Stomach (tissue), 8 donors: ENCODE measurements at regions not wholly inside any gene's neighbourhood (a gene's known extent, or its start where the extent isn't known, plus 50 kb on each side); places are given as distances from the start of the nearest gene placed in this dataset.

Experiments
- DNase-seq, 2 donors: peaks; one replicate each; pipeline versions ENCODE4 v3.0.0 to v3.0.0-alpha.2; 2013 to 2019
- H3K27ac ChIP-seq, 5 donors: fragments of 200-600 bp in 4 of 5; sonication (generic) in 4 of 5; one replicate each; pipeline ENCODE4 v1.5.1; 2013 to 2019; ENCODE audit warnings: mild to moderate bottlenecking in 1 of 5, moderate library complexity in 1 of 5
- H3K27me3 ChIP-seq, 3 donors: fragments of 200-600 bp; sonication (generic); one replicate each; pipeline ENCODE4 v1.5.1; 2017 to 2019; ENCODE audit warnings: mixed run types in 1 of 3
- H3K36me3 ChIP-seq, 4 donors: fragments of 200-600 bp; sonication (generic); 1 replicate in 3 of 4; 2 replicates in 1 of 4; pipeline ENCODE4 v1.5.1; 2016 to 2019
- H3K4me1 ChIP-seq, 4 donors: fragments of 200-600 bp; sonication (generic); one replicate each; pipeline ENCODE4 v1.5.1; 2016 to 2019
- H3K4me3 ChIP-seq, 4 donors: fragments of 200-600 bp; sonication (generic) in 3 of 4; one replicate each; pipeline ENCODE4 v1.5.1; 2016 to 2019; ENCODE audit warnings: mild to moderate bottlenecking in 1 of 4
- H3K9me3 ChIP-seq, 4 donors: fragments of 200-600 bp; sonication (generic); one replicate each; pipeline ENCODE4 v1.5.1; 2016 to 2019
- CTCF ChIP-seq, 7 experiments: fragments of 450-650 bp in 4 of 7; fragments of 200-600 bp in 3 of 7; sonication (generic) in 3 of 7; IDR thresholded peaks; one replicate each; pipeline ENCODE4 v1.5.1; 2016 to 2019; ENCODE audit warnings: antibody characterized with exemption in 7 of 7, control low read depth in 2 of 7, mild to moderate bottlenecking in 1 of 7
- EP300 ChIP-seq: sonication (generic); formaldehyde crosslinking; IDR thresholded peaks from one replicate; pipeline ENCODE4 v1.6.1; 2017; ENCODE audit warnings: antibody characterized with exemption
- POLR2A ChIP-seq, 4 donors: fragments of 450-650 bp; IDR thresholded peaks; one replicate each; pipeline ENCODE4 v1.6.1; 2016; ENCODE audit warnings: antibody characterized with exemption in 4 of 4, control low read depth in 2 of 4, mild to moderate bottlenecking in 1 of 4, moderate library complexity in 1 of 4
- POLR2AphosphoS5 ChIP-seq, 3 donors: sonication (generic); formaldehyde crosslinking; IDR thresholded peaks; one replicate each; pipeline ENCODE4 v1.6.1; 2016; ENCODE audit warnings: antibody characterized with exemption in 3 of 3
- WGBS, 5 donors: extraction: QIAGEN DNeasy Blood & Tissue Kit in 3 of 5; methylation state at CpG; one replicate each; pipeline versions ENCODE4 v1.1.5 to v1.1.7; 2013 to 2018; 5-methylcytosine and 5-hydroxymethylcytosine counted together
- intact Hi-C: fragments of 100-400 bp; cut with DNase I; formaldehyde crosslinking; loops from one replicate; pipeline ENCODE4 v1.15.1; 2023; ENCODE audit warnings: low total_unique reads
- donor health status: healthy with polysubstance abuse.
- donor health status: Bipolar disorder and iron deficiency.
- donor health status: healthy.

GRCh38 chr1:112335351-112335750 lies 60.7 kb upstream of the CTTNBP2NL start:
- H3K27me3 ChIP-seq = peaks cover 0 to 7% (median under 1%) of the 10 kb centered on the region in 3 donors
- no peak for DNase-seq
- H3K4me3 ChIP-seq = no peak overlapping the region
- H3K9me3 ChIP-seq = no peaks in the 10 kb centered on the region
- H3K27ac ChIP-seq = no peak overlapping the region
- peaks cover 0 to 8% (median 2%) of the 10 kb centered on the region in 4 donors for H3K4me1 ChIP-seq
- TF ChIP-seq EP300 (no peak), POLR2AphosphoS5 (IDR thresholded peaks at IDR 0.05) (no peak), POLR2A (IDR thresholded peaks at IDR 0.05) (no peak), CTCF (IDR thresholded peaks at IDR 0.05) (no peak)
- 77 to 95% (median 85%) methylated on average over 3 of the region's 3 CpGs for WGBS, 5 donors
- intact Hi-C loops = no loop called here
- no peaks in the 10 kb centered on the region for H3K36me3 ChIP-seq

GRCh38 chr1:112337028-112337531 lies 58.9 kb upstream of the CTTNBP2NL start:
- Histone ChIP-seq H3K27ac (no peak overlapping the region), H3K9me3 (no peaks in the 10 kb centered on the region), H3K4me1 (peaks cover 0 to 8% (median 2%) of the 10 kb centered on the region in 4 donors), H3K27me3 (peaks cover 0 to 7% (median 0%) of the 10 kb centered on the region in 3 donors), H3K4me3 (no peak overlapping the region), H3K36me3 (no peaks in the 10 kb centered on the region)
- peak; percentile 34 to 55 for DNase-seq
- TF ChIP-seq EP300 (no peak), POLR2AphosphoS5 (IDR thresholded peaks at IDR 0.05) (no peak), CTCF (IDR thresholded peaks at IDR 0.05) (peak in 5 of 7 experiments; percentile 41 to 67 (median 57)), POLR2A (IDR thresholded peaks at IDR 0.05) (no peak)
- intact Hi-C loops = no loop called here
- 26 to 43% (median 38%) methylated on average over 13 of the region's 13 CpGs for WGBS, 5 donors

- H3K4me3 ChIP-seq = no peak overlapping the region
- H3K4me1 ChIP-seq = peaks cover 0 to 8% (median 3%) of the 10 kb centered on the region in 4 donors
- DNase-seq = no peak
- peaks cover 0 to 4% (median 0%) of the 10 kb centered on the region in 3 donors for H3K27me3 ChIP-seq
- 86 to 94% (median 87%) methylated on average over 4 of the region's 4 CpGs for WGBS, 5 donors
- intact Hi-C loops = no loop called here
- TF ChIP-seq CTCF (IDR thresholded peaks at IDR 0.05) (no peak), EP300 (no peak), POLR2AphosphoS5 (IDR thresholded peaks at IDR 0.05) (no peak), POLR2A (IDR thresholded peaks at IDR 0.05) (no peak)
- no peaks in the 10 kb centered on the region for H3K9me3 ChIP-seq
- no peaks in the 10 kb centered on the region for H3K36me3 ChIP-seq
- H3K27ac ChIP-seq = no peak overlapping the region
Observed at GRCh38 chr1:112341986-112342385, 54.0 kb upstream of the CTTNBP2NL start.

GRCh38 chr1:112342558-112342957 lies 53.5 kb upstream of the CTTNBP2NL start:
- WGBS, 5 donors = 28 to 30% (median 28%) methylated on average over 2 to 3 of the region's 3 CpGs
- no peak overlapping the region for H3K4me3 ChIP-seq
- no peaks in the 10 kb centered on the region for H3K9me3 ChIP-seq
- H3K27ac ChIP-seq = no peak overlapping the region
- TF ChIP-seq POLR2AphosphoS5 (IDR thresholded peaks at IDR 0.05) (no peak), POLR2A (IDR thresholded peaks at IDR 0.05) (no peak), CTCF (IDR thresholded peaks at IDR 0.05) (no peak), EP300 (no peak)
- H3K4me1 ChIP-seq = peaks cover 0 to 11% (median 3%) of the 10 kb centered on the region in 4 donors
- H3K36me3 ChIP-seq = no peaks in the 10 kb centered on the region
- intact Hi-C loops = no loop called here
- H3K27me3 ChIP-seq = peaks cover 0 to 4% (median 0%) of the 10 kb centered on the region in 3 donors
- DNase-seq = peak in 1 of 2 donors; percentile 42
